Astrocyte (in vitro differentiated cells and primary cell): ENCODE measurements at regions not wholly inside any gene's neighbourhood (a gene's known extent, or its start where the extent isn't known, plus 50 kb on each side); places are given as distances from the start of the nearest gene placed in this dataset.

Experiments
- CTCF ChIP-seq: IDR thresholded peaks from 2 replicates; pipeline ENCODE4 v1.5.1; 2011; ENCODE audit warnings: low read depth, mild to moderate bottlenecking, inconsistent platforms, low read length, moderate library complexity; ENCODE audit not compliant: insufficient read depth
- EZH2 ChIP-seq: IDR thresholded peaks from 2 replicates; pipeline ENCODE4 v1.6.1; 2012; ENCODE audit warnings: mild to moderate bottlenecking, low read length, inconsistent platforms; ENCODE audit not compliant: insufficient read depth

DNA sequence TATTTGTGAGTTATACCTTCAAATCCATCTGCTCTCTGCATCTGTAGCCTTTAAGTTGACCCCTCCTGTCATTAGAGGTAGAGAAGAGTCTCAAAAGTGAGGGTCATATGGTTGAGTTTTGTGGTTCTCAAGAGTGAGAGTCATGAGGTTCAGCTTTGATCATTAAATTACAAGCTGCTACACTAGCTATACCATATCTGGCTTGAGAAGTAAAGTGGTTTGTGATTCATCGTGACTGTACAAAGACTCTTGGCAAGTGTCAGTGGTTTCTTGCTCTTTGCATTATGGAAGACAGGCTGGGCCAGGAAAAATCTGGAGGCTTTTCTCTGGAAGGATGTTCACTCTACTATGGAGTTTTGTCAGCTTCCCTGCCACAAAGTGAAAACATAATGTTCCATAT is 170.6 kb downstream of the ZC4H2 start:
- no peak for TF ChIP-seq CTCF
- TF ChIP-seq EZH2 = no peak
